ENCODE measurements at regions not wholly inside any gene's neighbourhood (a gene's known extent, or its start where the extent isn't known, plus 50 kb on each side); places are given as distances from the start of the nearest gene placed in this dataset.

DNA sequence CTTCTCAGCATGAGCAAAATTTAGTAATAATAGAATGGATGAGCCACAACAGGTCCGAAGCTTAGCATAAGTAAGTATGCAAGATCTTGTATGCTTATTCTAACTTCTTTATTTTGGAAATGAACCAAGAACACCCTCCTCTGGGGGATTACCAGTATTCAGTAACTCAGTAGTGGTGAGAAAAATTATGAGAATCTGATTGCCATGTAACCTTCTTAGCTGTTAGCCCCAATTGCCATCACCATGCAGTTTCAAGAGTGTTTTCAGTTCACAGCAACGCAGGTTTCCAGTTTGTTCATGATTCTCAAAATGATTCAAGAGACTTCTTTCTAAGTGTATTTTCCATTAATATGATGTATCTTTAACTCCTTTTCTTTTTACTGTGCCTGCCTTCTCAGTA is 1507.6 kb upstream of the SEL1L start:
- no peak overlapping the region for H3K9ac ChIP-seq (replicated peaks; ENCODE audit: extremely low read depth, insufficient read depth, low read length)
- FAIRE-seq (no peak), DNase-seq (ENCODE audit: low read depth, low spot score) (no peak)
- H3K79me2 ChIP-seq (ENCODE audit: control insufficient read depth, insufficient read depth, low read length) = no peaks in the 10 kb centered on the region
- no peak overlapping the region for H3K27ac ChIP-seq (ENCODE audit: insufficient read depth, low read depth, low read length)
- H3K36me3 ChIP-seq (ENCODE audit: control insufficient read depth in 2 of 2, extremely low read depth in 1 of 2, insufficient read depth in 2 of 2, low read length in 2 of 2) = no peaks in the 10 kb centered on the region
- intact Hi-C loops (cut with micrococcal nuclease) (no loop called here), dilution Hi-C loops (cut with MboI; ENCODE audit: extremely low pct_ligation_motif_present, low sequenced_read_pairs) (no loop called here)
- H3K27me3 ChIP-seq (ENCODE audit: control insufficient read depth in 2 of 2, insufficient read depth in 2 of 2, low read length in 2 of 2) = no peaks in the 10 kb centered on the region
- no peaks in the 10 kb centered on the region for H3K4me1 ChIP-seq (ENCODE audit: control insufficient read depth, extremely low read depth, insufficient read depth, low read length)
- no peak overlapping the region for H3K4me2 ChIP-seq (ENCODE audit: insufficient read depth, low read length)
- BruUV-seq (replicated peaks) = no TSS peak
- TF ChIP-seq, protein P1, sequence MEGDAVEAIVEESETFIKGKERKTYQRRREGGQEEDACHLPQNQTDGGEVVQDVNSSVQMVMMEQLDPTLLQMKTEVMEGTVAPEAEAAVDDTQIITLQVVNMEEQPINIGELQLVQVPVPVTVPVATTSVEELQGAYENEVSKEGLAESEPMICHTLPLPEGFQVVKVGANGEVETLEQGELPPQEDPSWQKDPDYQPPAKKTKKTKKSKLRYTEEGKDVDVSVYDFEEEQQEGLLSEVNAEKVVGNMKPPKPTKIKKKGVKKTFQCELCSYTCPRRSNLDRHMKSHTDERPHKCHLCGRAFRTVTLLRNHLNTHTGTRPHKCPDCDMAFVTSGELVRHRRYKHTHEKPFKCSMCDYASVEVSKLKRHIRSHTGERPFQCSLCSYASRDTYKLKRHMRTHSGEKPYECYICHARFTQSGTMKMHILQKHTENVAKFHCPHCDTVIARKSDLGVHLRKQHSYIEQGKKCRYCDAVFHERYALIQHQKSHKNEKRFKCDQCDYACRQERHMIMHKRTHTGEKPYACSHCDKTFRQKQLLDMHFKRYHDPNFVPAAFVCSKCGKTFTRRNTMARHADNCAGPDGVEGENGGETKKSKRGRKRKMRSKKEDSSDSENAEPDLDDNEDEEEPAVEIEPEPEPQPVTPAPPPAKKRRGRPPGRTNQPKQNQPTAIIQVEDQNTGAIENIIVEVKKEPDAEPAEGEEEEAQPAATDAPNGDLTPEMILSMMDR (IDR thresholded peaks at IDR 0.05; ENCODE audit: extremely low read depth in 1 of 2, insufficient read depth in 1 of 2, low read depth in 1 of 2, low read length in 2 of 2) = no peak
- no peak for TF ChIP-seq MYC (IDR thresholded peaks at IDR 0.05; ENCODE audit: low read depth, low read length)
- no peaks in the 10 kb centered on the region for H4K20me1 ChIP-seq (replicated peaks; ENCODE audit: control insufficient read depth, extremely low read depth, insufficient read depth, low read length)
- H2AFZ ChIP-seq (ENCODE audit: low read depth, low read length) = no peak overlapping the region
- H3K9me1 ChIP-seq (replicated peaks; ENCODE audit: control insufficient read depth, extremely low read depth, insufficient read depth, low read length) = no peaks in the 10 kb centered on the region
- H3K4me3 ChIP-seq (replicated peaks in 1 of 3; ENCODE audit: insufficient read depth in 1 of 3, low read depth in 1 of 3, low read length in 3 of 3) = no peak overlapping the region
- ChIA-PET POLR2A (no interaction called here), CTCF (no interaction called here)
- peaks cover 2% of the 10 kb centered on the region for H3K9me3 ChIP-seq (replicated peaks; ENCODE audit: control insufficient read depth, insufficient read depth, low read length)

DNA sequence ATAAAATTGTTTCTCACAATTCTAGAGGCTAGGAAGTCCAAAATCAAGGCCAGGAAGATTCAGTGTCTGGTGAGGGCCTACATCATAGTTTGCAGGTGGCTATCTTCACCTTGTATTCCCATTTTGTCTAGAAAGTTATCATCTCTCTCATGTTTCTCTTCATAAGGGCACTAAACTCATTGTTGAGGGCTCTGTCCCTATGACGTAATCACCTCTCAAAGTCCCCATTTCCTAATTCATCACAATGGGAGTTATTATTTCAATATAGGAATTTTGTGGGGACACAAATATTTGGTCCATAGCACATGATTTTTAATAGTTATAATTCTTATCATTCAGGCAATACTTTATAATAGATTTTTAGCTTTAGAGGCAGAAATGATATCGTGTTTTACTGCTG is 1509.2 kb upstream of the SEL1L start:
- Histone ChIP-seq H3K27ac (ENCODE audit: insufficient read depth, low read depth, low read length) (no peak overlapping the region), H3K9me3 (replicated peaks; ENCODE audit: control insufficient read depth, insufficient read depth, low read length) (no peaks in the 10 kb centered on the region), H3K27me3 (ENCODE audit: control insufficient read depth in 2 of 2, insufficient read depth in 2 of 2, low read length in 2 of 2) (no peaks in the 10 kb centered on the region), H3K4me2 (ENCODE audit: insufficient read depth, low read length) (no peak overlapping the region), H3K4me1 (ENCODE audit: control insufficient read depth, extremely low read depth, insufficient read depth, low read length) (no peaks in the 10 kb centered on the region), H3K9me1 (replicated peaks; ENCODE audit: control insufficient read depth, extremely low read depth, insufficient read depth, low read length) (no peaks in the 10 kb centered on the region), H4K20me1 (replicated peaks; ENCODE audit: control insufficient read depth, extremely low read depth, insufficient read depth, low read length) (no peaks in the 10 kb centered on the region), H3K9ac (replicated peaks; ENCODE audit: extremely low read depth, insufficient read depth, low read length) (no peak overlapping the region), H3K36me3 (ENCODE audit: control insufficient read depth in 2 of 2, extremely low read depth in 1 of 2, insufficient read depth in 2 of 2, low read length in 2 of 2) (no peaks in the 10 kb centered on the region), H2AFZ (ENCODE audit: low read depth, low read length) (no peak overlapping the region), H3K4me3 (replicated peaks in 1 of 3; ENCODE audit: insufficient read depth in 1 of 3, low read depth in 1 of 3, low read length in 3 of 3) (no peak overlapping the region), H3K79me2 (ENCODE audit: control insufficient read depth, insufficient read depth, low read length) (no peaks in the 10 kb centered on the region)
- BruUV-seq (replicated peaks) = no TSS peak
- FAIRE-seq (no peak), DNase-seq (ENCODE audit: low read depth, low spot score) (no peak)
- TF ChIP-seq POLR2A (IDR thresholded peaks at IDR 0.05; ENCODE audit: low read depth, low read length) = no peak
- TF ChIP-seq FOS (IDR thresholded peaks at IDR 0.05; ENCODE audit: borderline replicate concordance, insufficient read depth, low read length) = no peak
- no peak for TF ChIP-seq JUN (IDR thresholded peaks at IDR 0.05; ENCODE audit: borderline replicate concordance, insufficient read depth, insufficient read length, low read depth)
- TF ChIP-seq, protein P2, sequence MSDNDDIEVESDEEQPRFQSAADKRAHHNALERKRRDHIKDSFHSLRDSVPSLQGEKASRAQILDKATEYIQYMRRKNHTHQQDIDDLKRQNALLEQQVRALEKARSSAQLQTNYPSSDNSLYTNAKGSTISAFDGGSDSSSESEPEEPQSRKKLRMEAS (IDR thresholded peaks at IDR 0.05; ENCODE audit: insufficient read depth, insufficient read length) = no peak
- TF ChIP-seq, protein P1 (IDR thresholded peaks at IDR 0.05; ENCODE audit: extremely low read depth in 1 of 2, insufficient read depth in 1 of 2, low read depth in 1 of 2, low read length in 2 of 2) = no peak
- no peak for TF ChIP-seq GATA2 (IDR thresholded peaks at IDR 0.05; ENCODE audit: insufficient read depth, insufficient read length, low read depth, low read length)
- no peak for TF ChIP-seq MYC (IDR thresholded peaks at IDR 0.05; ENCODE audit: low read depth, low read length)
- TF ChIP-seq POLR2AphosphoS5 (IDR thresholded peaks at IDR 0.05; ENCODE audit: insufficient read depth, low read depth, low read length) = no peak
- TF ChIP-seq EZH2 (IDR thresholded peaks at IDR 0.05; ENCODE audit: borderline replicate concordance, low read depth, low read length, severe bottlenecking) = no peak
- CTCF ChIA-PET = no interaction called here
- POLR2A ChIA-PET = no interaction called here
- intact Hi-C loops (cut with micrococcal nuclease) (no loop called here), dilution Hi-C loops (cut with MboI; ENCODE audit: extremely low pct_ligation_motif_present, low sequenced_read_pairs) (no loop called here)
